Prostate gland (tissue), 2 donors: ENCODE measurements at regions not wholly inside any gene's neighbourhood (a gene's known extent, or its start where the extent isn't known, plus 50 kb on each side); places are given as distances from the start of the nearest gene placed in this dataset.

Source experiments
- DNase-seq: peaks from one replicate; pipeline ENCODE4 v3.0.0-alpha.2; 2019; ENCODE audit warnings: low spot score
- H3K27ac ChIP-seq, 2 donors: fragments of 200-600 bp; sonication (generic); 2 replicates each; pipeline ENCODE4 v1.5.1; 2017 to 2019
- H3K27me3 ChIP-seq: fragments of 200-600 bp; sonication (generic); replicated peaks from 2 replicates; pipeline ENCODE4 v1.5.1; 2019; ENCODE audit not compliant: insufficient read depth
- H3K36me3 ChIP-seq, 2 donors: fragments of 200-600 bp; sonication (generic); 1 replicate in 1 of 2; 2 replicates in 1 of 2; pipeline versions ENCODE4 v1.5.1 to v1.8.1; 2017 to 2019
- H3K4me1 ChIP-seq: fragments of 200-600 bp; sonication (generic); replicated peaks from 2 replicates; pipeline ENCODE4 v1.5.1; 2019
- H3K4me3 ChIP-seq, 2 donors: fragments of 200-600 bp; sonication (generic); 2 replicates each; pipeline ENCODE4 v1.5.1; 2017 to 2019
- H3K9me3 ChIP-seq: fragments of 200-600 bp; sonication (generic); 2 replicates; pipeline ENCODE4 v1.5.1; 2017
- POLR2A ChIP-seq: fragments of 450-650 bp; IDR thresholded peaks from one replicate; pipeline ENCODE4 v1.6.1; 2016; ENCODE audit warnings: antibody characterized with exemption, mild to moderate bottlenecking
- POLR2AphosphoS5 ChIP-seq: sonication (generic); formaldehyde crosslinking; IDR thresholded peaks from one replicate; pipeline ENCODE4 v1.6.1; 2017; ENCODE audit warnings: antibody characterized with exemption
- WGBS: methylation state at CpG from one replicate; pipeline ENCODE4 v1.1.5; 2018; 5-methylcytosine and 5-hydroxymethylcytosine counted together
- intact Hi-C: fragments of 100-400 bp; cut with DNase I; formaldehyde crosslinking; loops from one replicate; pipeline ENCODE4 v1.14.2; 2022
- TF ChIP-seq, protein P1 (sequence below), 4 experiments: fragments of 200-600 bp in 2 of 4; fragments of 450-650 bp in 2 of 4; sonication (generic) in 2 of 4; IDR thresholded peaks; 1 replicate in 3 of 4; 2 replicates in 1 of 4; pipeline ENCODE4 v1.5.1; 2016 to 2019; ENCODE audit warnings: antibody characterized with exemption in 4 of 4, mild to moderate bottlenecking in 2 of 4, moderate library complexity in 2 of 4

- intact Hi-C loops, result no loop called here
- Histone ChIP-seq H3K27ac (no peak overlapping the region), H3K9me3 (no peaks in the 10 kb centered on the region), H3K27me3 (no peaks in the 10 kb centered on the region), H3K4me3 (no peak overlapping the region), H3K36me3 (no peaks in the 10 kb centered on the region), H3K4me1 (no peaks in the 10 kb centered on the region)
- no peak for DNase-seq
- 23% methylated on average over 11 of the region's 11 CpGs for WGBS
- TF ChIP-seq, protein P1, sequence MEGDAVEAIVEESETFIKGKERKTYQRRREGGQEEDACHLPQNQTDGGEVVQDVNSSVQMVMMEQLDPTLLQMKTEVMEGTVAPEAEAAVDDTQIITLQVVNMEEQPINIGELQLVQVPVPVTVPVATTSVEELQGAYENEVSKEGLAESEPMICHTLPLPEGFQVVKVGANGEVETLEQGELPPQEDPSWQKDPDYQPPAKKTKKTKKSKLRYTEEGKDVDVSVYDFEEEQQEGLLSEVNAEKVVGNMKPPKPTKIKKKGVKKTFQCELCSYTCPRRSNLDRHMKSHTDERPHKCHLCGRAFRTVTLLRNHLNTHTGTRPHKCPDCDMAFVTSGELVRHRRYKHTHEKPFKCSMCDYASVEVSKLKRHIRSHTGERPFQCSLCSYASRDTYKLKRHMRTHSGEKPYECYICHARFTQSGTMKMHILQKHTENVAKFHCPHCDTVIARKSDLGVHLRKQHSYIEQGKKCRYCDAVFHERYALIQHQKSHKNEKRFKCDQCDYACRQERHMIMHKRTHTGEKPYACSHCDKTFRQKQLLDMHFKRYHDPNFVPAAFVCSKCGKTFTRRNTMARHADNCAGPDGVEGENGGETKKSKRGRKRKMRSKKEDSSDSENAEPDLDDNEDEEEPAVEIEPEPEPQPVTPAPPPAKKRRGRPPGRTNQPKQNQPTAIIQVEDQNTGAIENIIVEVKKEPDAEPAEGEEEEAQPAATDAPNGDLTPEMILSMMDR (IDR thresholded peaks at IDR 0.05), result no peak
- TF ChIP-seq POLR2A (no peak), POLR2AphosphoS5 (no peak)
These were observed 127.9 kb upstream of the MON1B start for GRCh38 chr16:77062878-77063675.

- TF ChIP-seq, protein P1 (IDR thresholded peaks at IDR 0.05), result no peak
- TF ChIP-seq POLR2A (no peak), POLR2AphosphoS5 (no peak)
- no peaks in the 10 kb centered on the region for H3K36me3 ChIP-seq
- no peaks in the 10 kb centered on the region for H3K4me1 ChIP-seq
- 18% methylated on average over 1 of the region's 1 CpG for WGBS
- no peaks in the 10 kb centered on the region for H3K27me3 ChIP-seq
- no peak for DNase-seq
- intact Hi-C loops, result no loop called here
- H3K4me3 ChIP-seq, result no peak overlapping the region
- H3K27ac ChIP-seq, result no peak overlapping the region
- H3K9me3 ChIP-seq, result no peaks in the 10 kb centered on the region
These were observed 127.3 kb upstream of the MON1B start for GRCh38 chr16:77063676-77064016.

DNA sequence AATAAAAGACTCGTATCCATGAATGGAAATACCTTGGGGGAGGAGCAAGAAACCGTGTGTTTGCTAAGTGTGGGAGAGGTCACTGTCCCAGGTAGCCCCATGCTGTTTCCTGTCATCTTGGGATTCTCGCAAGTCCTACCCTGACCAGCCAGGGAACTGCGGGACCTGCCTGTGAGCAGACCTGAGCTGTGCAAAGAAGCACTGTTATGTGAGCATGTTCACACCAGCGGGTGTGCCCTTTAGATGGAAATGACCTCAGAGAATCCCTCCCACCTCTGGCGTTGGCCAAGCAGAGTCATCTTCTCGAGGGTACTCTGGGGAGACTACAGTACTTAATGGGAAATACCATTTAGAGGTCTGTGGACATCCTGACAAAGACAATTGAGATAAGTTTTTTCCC lies 127.0 kb upstream of the MON1B start:
- no peaks in the 10 kb centered on the region for H3K36me3 ChIP-seq
- H3K4me1 ChIP-seq, result no peaks in the 10 kb centered on the region
- intact Hi-C loops, result no loop called here
- H3K9me3 ChIP-seq, result no peaks in the 10 kb centered on the region
- WGBS, result 54% methylated on average over 7 of the region's 7 CpGs
- DNase-seq, result no peak
- H3K27me3 ChIP-seq, result no peaks in the 10 kb centered on the region
- no peak overlapping the region for H3K27ac ChIP-seq
- no peak for TF ChIP-seq POLR2A
- TF ChIP-seq POLR2AphosphoS5, result no peak
- TF ChIP-seq, protein P1 (IDR thresholded peaks at IDR 0.05), result no peak
- H3K4me3 ChIP-seq, result no peak overlapping the region

GRCh38 chr16:77066896-77067496 lies 124.0 kb upstream of the MON1B start:
- H3K36me3 ChIP-seq, result no peaks in the 10 kb centered on the region
- H3K27ac ChIP-seq, result no peak overlapping the region
- intact Hi-C loops, result no loop called here
- WGBS, result 61% methylated on average over 9 of the region's 9 CpGs
- TF ChIP-seq, protein P1 (IDR thresholded peaks at IDR 0.05), result no peak
- TF ChIP-seq POLR2AphosphoS5, result no peak
- no peak for TF ChIP-seq POLR2A
- no peak for DNase-seq
- no peaks in the 10 kb centered on the region for H3K9me3 ChIP-seq
- no peaks in the 10 kb centered on the region for H3K4me1 ChIP-seq
- no peak overlapping the region for H3K4me3 ChIP-seq
- H3K27me3 ChIP-seq, result no peaks in the 10 kb centered on the region

GRCh38 chr16:77067900-77068299 lies 123.1 kb upstream of the MON1B start:
- DNase-seq, result no peak
- Histone ChIP-seq H3K4me1 (no peaks in the 10 kb centered on the region), H3K27ac (no peak overlapping the region), H3K27me3 (no peaks in the 10 kb centered on the region), H3K36me3 (no peaks in the 10 kb centered on the region), H3K4me3 (no peak overlapping the region), H3K9me3 (no peaks in the 10 kb centered on the region)
- intact Hi-C loops, result no loop called here
- TF ChIP-seq, protein P1 (IDR thresholded peaks at IDR 0.05), result no peak
- TF ChIP-seq POLR2A (no peak), POLR2AphosphoS5 (no peak)
- 49% methylated on average over 2 of the region's 2 CpGs for WGBS
